ENCODE measurements at regions not wholly inside any gene's neighbourhood (a gene's known extent, or its start where the extent isn't known, plus 50 kb on each side); places are given as distances from the start of the nearest gene placed in this dataset.
A peak's percentile ranks its signal among the peaks of the same experiment; 100 is the strongest.

DNA sequence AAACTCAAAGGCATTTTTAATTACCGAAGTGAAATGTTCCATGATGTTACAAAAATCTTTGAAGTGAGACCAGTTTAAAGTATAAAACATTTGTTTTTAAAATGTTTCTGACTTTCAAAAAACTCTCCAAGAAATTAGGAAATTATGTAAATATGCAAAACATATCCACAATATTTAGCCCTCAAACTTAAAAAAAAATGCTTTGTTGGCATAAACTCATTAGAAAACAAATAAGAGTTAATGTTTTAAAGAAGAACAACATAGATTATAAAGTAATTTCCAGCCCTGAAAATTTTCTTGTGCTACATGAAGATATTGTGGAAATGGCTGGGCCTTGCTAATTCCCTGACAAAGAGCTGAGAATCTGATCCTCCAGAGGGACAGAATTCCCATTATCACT lies 199.7 kb upstream of the STARD13 start:
- no CpG with 5 or more reads among the region's 1 CpG for WGBS, 2 experiments (ENCODE audit: extremely low coverage in 2 of 2, insufficient read length in 1 of 2)

More for the DNA sequence above, 199.7 kb upstream of the STARD13 start:
- Histone ChIP-seq H3K27me3 (ENCODE audit: control insufficient read depth, insufficient read depth, low read length) (no peaks in the 10 kb centered on the region), H3K14ac (replicated peaks; ENCODE audit: low read depth, low read length) (no peak overlapping the region), H3K23ac (ENCODE audit: low read depth, low read length) (no peak overlapping the region), H3K18ac (ENCODE audit: low read depth, low read length) (no peak overlapping the region), H3K36me3 (ENCODE audit: control insufficient read depth, insufficient read depth, low read length) (no peaks in the 10 kb centered on the region), H2AK9ac (replicated peaks; ENCODE audit: low read depth, low read length, poor library complexity) (no peak overlapping the region), H2BK5ac (ENCODE audit: low read depth, low read length, poor library complexity, severe bottlenecking) (no peak overlapping the region), H2AK5ac (ENCODE audit: low read depth, low read length) (no peak overlapping the region), H3K56ac (ENCODE audit: extremely low read depth, insufficient read depth, low read length) (no peak overlapping the region), H4K8ac (ENCODE audit: low read depth in 2 of 2, low read length in 2 of 2) (no peak overlapping the region), H3K4me3 (ENCODE audit: insufficient read depth, low read depth, low read length) (no peak overlapping the region), H3K9ac (ENCODE audit: low read depth, low read length) (no peak overlapping the region), H2BK15ac (ENCODE audit: low read depth, low read length) (no peak overlapping the region), H3K4ac (ENCODE audit: low read depth, low read length) (no peak overlapping the region), H4K20me1 (ENCODE audit: insufficient read depth, low read length) (no peaks in the 10 kb centered on the region), H2BK120ac (ENCODE audit: low read depth, low read length) (no peak overlapping the region), H3K9me1 (ENCODE audit: insufficient read depth, low read length) (no peaks in the 10 kb centered on the region), H3K79me1 (ENCODE audit: low read depth in 1 of 2, low read length in 2 of 2) (no peaks in the 10 kb centered on the region), H3K9me3 (ENCODE audit: control insufficient read depth, insufficient read depth, low read length) (peaks cover 4% of the 10 kb centered on the region), H4K5ac (ENCODE audit: low read depth, low read length) (no peak overlapping the region), H3K27ac (ENCODE audit: insufficient read depth, low read length) (no peak overlapping the region), H3K4me2 (ENCODE audit: low read depth, low read length) (no peak overlapping the region), H2BK20ac (ENCODE audit: low read depth, low read length) (no peak overlapping the region), H3K4me1 (ENCODE audit: control insufficient read depth, insufficient read depth, low read length) (peaks cover 1% of the 10 kb centered on the region; the same call in 1 of the 2 replicates), H2AFZ (replicated peaks; ENCODE audit: low read length, poor library complexity) (no peak overlapping the region), H4K91ac (ENCODE audit: insufficient read depth, low read depth, low read length) (no peak overlapping the region)
- ATAC-seq (ENCODE audit: low read depth), result no peak
- intact Hi-C loops (cut with micrococcal nuclease), result loop anchor here (5.0 kb wide), 3 partner anchors 198 to 898 kb away; partner anchors contain the start of genes PDS5B and STARD13
- POLR2A ChIA-PET (ENCODE audit: unreplicated experiment), result interaction anchor here (0.7 kb wide), 1 partner anchor 747 kb away, joined by 3 read pairs; no protein-coding TSS in a partner anchor
- CTCF ChIA-PET, result no interaction called here
- dilution Hi-C loops (cut with HindIII; ENCODE audit: low sequenced_read_pairs, unreplicated experiment), result no loop called here
- no TSS peak for BruUV-seq (replicated peaks)
- TF ChIP-seq POLR2A (IDR thresholded peaks at IDR 0.05; ENCODE audit: low read depth, low read length), result no peak
- TF ChIP-seq MAFK (IDR thresholded peaks at IDR 0.05; ENCODE audit: low read depth, low read length), result peak; percentile 38; the same call in 1 of the 2 replicates
- no peak for TF ChIP-seq CEBPB (IDR thresholded peaks at IDR 0.05; ENCODE audit: low read depth, low read length)
- TF ChIP-seq ELK1 (IDR thresholded peaks at IDR 0.05; ENCODE audit: borderline replicate concordance, low read depth, low read length), result no peak
- in situ Hi-C loops (cut with MboI; ENCODE audit: low sequenced_read_pairs), result no loop called here
- DNase-seq, result no peak

All from IMR-90 (cell line).